ENCODE measurements at regions not wholly inside any gene's neighbourhood (a gene's known extent, or its start where the extent isn't known, plus 50 kb on each side); places are given as distances from the start of the nearest gene placed in this dataset.

GRCh38 chr5:40354171-40354570 is 325.5 kb upstream of the PTGER4 start:
- peaks cover 0 to 4% of the 10 kb centered on the region in 2 experiments; a peak in 2 of 5 replicates for H3K9me3 Mint-ChIP-seq
- Histone ChIP-seq H3K23me2 (ENCODE audit: insufficient read length, low read depth, low read length, poor library complexity, severe bottlenecking) (no peaks in the 10 kb centered on the region), H2AK5ac (ENCODE audit: insufficient read length, low read length) (no peak overlapping the region), H2BK20ac (ENCODE audit: low read depth, low read length, poor library complexity, severe bottlenecking) (no peak overlapping the region), H2BK120ac (ENCODE audit: low read depth, low read length, poor library complexity, severe bottlenecking) (no peak overlapping the region), H3K18ac (ENCODE audit: insufficient read length, low read depth, low read length) (no peak overlapping the region), H3T11ph (ENCODE audit: low read length) (no peak overlapping the region), H2BK5ac (ENCODE audit: insufficient read length, low read length) (no peak overlapping the region), H4K8ac (replicated peaks; ENCODE audit: insufficient read length, low read depth, low read length) (no peak overlapping the region), H3K9ac (ENCODE audit: extremely low read depth, insufficient read length, low read length) (no peak overlapping the region), H3K4me2 (ENCODE audit: insufficient read depth, insufficient read length, low read length) (no peak overlapping the region), H3K9me3 (ENCODE audit: control insufficient read depth, low read depth, low read length) (no peaks in the 10 kb centered on the region), H4K91ac (ENCODE audit: insufficient read length, low read depth, low read length) (no peak overlapping the region), H4K5ac (ENCODE audit: insufficient read length, low read depth, low read length) (no peak overlapping the region), H2AFZ (ENCODE audit: low read length) (no peak overlapping the region), H3K27me3 (ENCODE audit: insufficient read depth, low read length) (no peaks in the 10 kb centered on the region), H3K4ac (ENCODE audit: low read depth, low read length) (no peak overlapping the region), H3K14ac (ENCODE audit: insufficient read depth, low read length) (no peak overlapping the region), H3K79me1 (ENCODE audit: insufficient read depth, low read depth, low read length, poor library complexity, severe bottlenecking) (no peaks in the 10 kb centered on the region), H2BK15ac (ENCODE audit: low read depth, low read length) (no peak overlapping the region), H3K56ac (ENCODE audit: insufficient read length, low read depth, low read length) (no peak overlapping the region), H4K20me1 (ENCODE audit: control insufficient read depth, insufficient read depth, insufficient read length) (no peaks in the 10 kb centered on the region), H3K4me1 (ENCODE audit: insufficient read depth, low read length) (no peaks in the 10 kb centered on the region), H2BK12ac (ENCODE audit: insufficient read length, low read depth, low read length) (no peak overlapping the region), H3K27ac (ENCODE audit: insufficient read length, low read depth, low read length) (no peak overlapping the region), H3K79me2 (ENCODE audit: insufficient read depth, low read length) (no peaks in the 10 kb centered on the region), H3K23ac (ENCODE audit: insufficient read length, low read depth, low read length) (no peak overlapping the region)
- no peaks in the 10 kb centered on the region for H3K4me1 Mint-ChIP-seq
- DNase-seq: no peak
- no peak overlapping the region for H3K4me3 Mint-ChIP-seq
- H3K36me3 Mint-ChIP-seq (ENCODE audit: insufficient read depth in 1 of 3, low read depth in 3 of 3): no peaks in the 10 kb centered on the region; a peak in 1 of 7 replicates
- no CpG with 5 or more reads among the region's 5 CpGs for WGBS (ENCODE audit: extremely low coverage, insufficient read length, low lambda C conversion rate)
- H3K27ac Mint-ChIP-seq: no peak overlapping the region
- TF ChIP-seq CTCF (conservative IDR thresholded peaks at IDR 0.05): no peak
- H3K27me3 Mint-ChIP-seq (ENCODE audit: low read depth): no peaks in the 10 kb centered on the region

Data from H9 (cell line).